ENCODE measurements at regions not wholly inside any gene's neighbourhood (a gene's known extent, or its start where the extent isn't known, plus 50 kb on each side); places are given as distances from the start of the nearest gene placed in this dataset.

GRCh38 chrX:45347877-45348276 lies 147.2 kb upstream of the DIPK2B start:
- TF ChIP-seq EZH2phosphoT487 (IDR thresholded peaks at IDR 0.05) (no peak), CTCF (IDR thresholded peaks at IDR 0.05) (no peak), EZH2 (IDR thresholded peaks at IDR 0.05) (no peak)

Measured in neural progenitor cell (in vitro differentiated cells).